MCF 10A (cell line): ENCODE measurements at regions not wholly inside any gene's neighbourhood (a gene's known extent, or its start where the extent isn't known, plus 50 kb on each side); places are given as distances from the start of the nearest gene placed in this dataset.

Experiments
- BruUV-seq: library from RNA; stranded (reverse); fragments of 400-500 nt; replicated peaks from 2 replicates; lab custom pipeline; 2021; lab: Mats Ljungman, UMichigan
- CTCF ChIA-PET: fragments of 300-600 bp; sonication (Branson Sonifier 250); formaldehyde crosslinking; extraction: SDS; loops from one replicate; lab custom pipeline; 2021; ENCODE audit warnings: antibody characterized with exemption, inconsistent platforms; lab: Yijun Ruan, JAX
- POLR2A ChIA-PET: fragments of 300-600, 350-650 bp; sonication (Branson Sonifier 250); formaldehyde crosslinking; extraction: SDS; loops from one replicate; lab custom pipeline; 2020; ENCODE audit warnings: antibody characterized with exemption, inconsistent platforms; lab: Yijun Ruan, JAX
- DNase-seq: peaks from one replicate; pipeline ENCODE4 v3.0.0-alpha.2; 2018; ENCODE audit not compliant: unreplicated experiment
- H3K27ac Mint-ChIP-seq: one replicate; pipeline ENCODE4 v1.8.0; 2022; ENCODE audit warnings: mild to moderate bottlenecking, low read depth, mixed read lengths; ENCODE audit not compliant: unreplicated experiment
- H3K27me3 Mint-ChIP-seq: one replicate; pipeline ENCODE4 v1.8.0; 2022; ENCODE audit warnings: mixed read lengths; ENCODE audit not compliant: insufficient read depth, unreplicated experiment
- H3K36me3 Mint-ChIP-seq: one replicate; pipeline ENCODE4 v1.8.0; 2022; ENCODE audit warnings: mild to moderate bottlenecking, moderate library complexity, mixed read lengths; ENCODE audit not compliant: insufficient read depth, unreplicated experiment
- H3K4me1 Mint-ChIP-seq: one replicate; pipeline ENCODE4 v1.8.0; 2022; ENCODE audit warnings: mixed read lengths; ENCODE audit not compliant: insufficient read depth, unreplicated experiment
- H3K4me3 Mint-ChIP-seq: one replicate; pipeline ENCODE4 v1.8.0; 2022; ENCODE audit warnings: mild to moderate bottlenecking, moderate library complexity, mixed read lengths; ENCODE audit not compliant: unreplicated experiment
- H3K9me3 Mint-ChIP-seq: one replicate; pipeline ENCODE4 v1.8.0; 2022; ENCODE audit warnings: mixed read lengths; ENCODE audit not compliant: unreplicated experiment
- CTCF ChIP-seq: fragments of 200-600 bp; IDR thresholded peaks from one replicate; pipeline ENCODE4 v1.8.0; 2022; ENCODE audit warnings: antibody characterized with exemption, mild to moderate bottlenecking; ENCODE audit not compliant: unreplicated experiment
- intact Hi-C: fragments of 100-400 bp; cut with micrococcal nuclease; formaldehyde crosslinking; loops from 2 replicates; pipeline ENCODE4 v1.14.1; 2022

GRCh38 chr5:143947313-143947712, 135.4 kb downstream of the HMHB1 start:
- no peaks in the 10 kb centered on the region for H3K4me1 Mint-ChIP-seq
- ChIA-PET POLR2A (interaction anchor here (1.2 kb wide), 1 partner anchor 60 kb away, joined by 3 read pairs; no protein-coding TSS in a partner anchor), CTCF (interaction anchor here (0.6 to 0.8 kb wide), 2 partner anchors 194 to 1624 kb away, joined by 3 to 4 read pairs; no protein-coding TSS in a partner anchor)

GRCh38 chr5:143952809-143953208, 140.8 kb downstream of the HMHB1 start:
- TF ChIP-seq CTCF = no peak
- DNase-seq = no peak
- Mint-ChIP-seq H3K4me3 (no peak overlapping the region), H3K27ac (no peak overlapping the region), H3K4me1 (no peaks in the 10 kb centered on the region), H3K27me3 (no peaks in the 10 kb centered on the region), H3K9me3 (peaks cover 16% of the 10 kb centered on the region), H3K36me3 (no peaks in the 10 kb centered on the region)
- intact Hi-C loops = no loop called here
- POLR2A ChIA-PET = interaction anchor here (1.2 kb wide), 1 partner anchor 14 kb away, joined by 4 read pairs; no protein-coding TSS in a partner anchor
- CTCF ChIA-PET = interaction anchor here (0.7 to 1.0 kb wide), 4 partner anchors 15 to 1180 kb away, joined by 3 to 5 read pairs (median 4); no protein-coding TSS in a partner anchor
- BruUV-seq = no TSS peak

More at GRCh38 chr5:143947313-143947712, 135.4 kb downstream of the HMHB1 start:
- Mint-ChIP-seq H3K36me3 (no peaks in the 10 kb centered on the region), H3K27me3 (no peaks in the 10 kb centered on the region), H3K9me3 (peaks cover 32% of the 10 kb centered on the region), H3K27ac (no peak overlapping the region), H3K4me3 (no peak overlapping the region)
- intact Hi-C loops = no loop called here
- no peak for TF ChIP-seq CTCF
- no peak for DNase-seq
- no TSS peak for BruUV-seq

GRCh38 chr5:143953851-143954250, 141.9 kb downstream of the HMHB1 start:
- no peak overlapping the region for H3K27ac Mint-ChIP-seq
- POLR2A ChIA-PET = interaction anchor here (0.7 to 1.2 kb wide), 2 partner anchors 15 to 16 kb away, joined by 3 to 4 read pairs; no protein-coding TSS in a partner anchor

More at GRCh38 chr5:143953851-143954250, 141.9 kb downstream of the HMHB1 start:
- H3K27me3 Mint-ChIP-seq = no peaks in the 10 kb centered on the region
- no peak for DNase-seq
- intact Hi-C loops = no loop called here
- H3K4me1 Mint-ChIP-seq = no peaks in the 10 kb centered on the region
- H3K36me3 Mint-ChIP-seq = no peaks in the 10 kb centered on the region
- TF ChIP-seq CTCF = no peak
- no peak overlapping the region for H3K4me3 Mint-ChIP-seq
- CTCF ChIA-PET = interaction anchor here (0.6 to 1.4 kb wide), 8 partner anchors 14 to 431 kb away, joined by 3 to 5 read pairs (median 4); no protein-coding TSS in a partner anchor
- BruUV-seq = no TSS peak
- peaks cover 14% of the 10 kb centered on the region for H3K9me3 Mint-ChIP-seq
